GM10266 (cell line): ENCODE measurements at regions not wholly inside any gene's neighbourhood (a gene's known extent, or its start where the extent isn't known, plus 50 kb on each side); places are given as distances from the start of the nearest gene placed in this dataset.

Source experiments
- DNase-seq: peaks from one replicate; pipeline ENCODE4 v3.0.0; 2012; ENCODE audit errors: extremely low spot score
- TF ChIP-seq, protein P1 (sequence below): IDR thresholded peaks from 2 replicates; pipeline ENCODE4 v1.5.1; 2012; ENCODE audit warnings: mild to moderate bottlenecking, low read depth; ENCODE audit not compliant: control insufficient read depth, insufficient read depth; ENCODE audit errors: missing control alignments

- no peak for DNase-seq
- TF ChIP-seq, protein P1, sequence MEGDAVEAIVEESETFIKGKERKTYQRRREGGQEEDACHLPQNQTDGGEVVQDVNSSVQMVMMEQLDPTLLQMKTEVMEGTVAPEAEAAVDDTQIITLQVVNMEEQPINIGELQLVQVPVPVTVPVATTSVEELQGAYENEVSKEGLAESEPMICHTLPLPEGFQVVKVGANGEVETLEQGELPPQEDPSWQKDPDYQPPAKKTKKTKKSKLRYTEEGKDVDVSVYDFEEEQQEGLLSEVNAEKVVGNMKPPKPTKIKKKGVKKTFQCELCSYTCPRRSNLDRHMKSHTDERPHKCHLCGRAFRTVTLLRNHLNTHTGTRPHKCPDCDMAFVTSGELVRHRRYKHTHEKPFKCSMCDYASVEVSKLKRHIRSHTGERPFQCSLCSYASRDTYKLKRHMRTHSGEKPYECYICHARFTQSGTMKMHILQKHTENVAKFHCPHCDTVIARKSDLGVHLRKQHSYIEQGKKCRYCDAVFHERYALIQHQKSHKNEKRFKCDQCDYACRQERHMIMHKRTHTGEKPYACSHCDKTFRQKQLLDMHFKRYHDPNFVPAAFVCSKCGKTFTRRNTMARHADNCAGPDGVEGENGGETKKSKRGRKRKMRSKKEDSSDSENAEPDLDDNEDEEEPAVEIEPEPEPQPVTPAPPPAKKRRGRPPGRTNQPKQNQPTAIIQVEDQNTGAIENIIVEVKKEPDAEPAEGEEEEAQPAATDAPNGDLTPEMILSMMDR: no peak
Measured at GRCh38 chr3:41118461-41119390, 80.6 kb upstream of the CTNNB1 start.

GRCh38 chr3:41120460-41120859 lies 78.8 kb upstream of the CTNNB1 start:
- no peak for DNase-seq
- TF ChIP-seq, protein P1: no peak

DNA sequence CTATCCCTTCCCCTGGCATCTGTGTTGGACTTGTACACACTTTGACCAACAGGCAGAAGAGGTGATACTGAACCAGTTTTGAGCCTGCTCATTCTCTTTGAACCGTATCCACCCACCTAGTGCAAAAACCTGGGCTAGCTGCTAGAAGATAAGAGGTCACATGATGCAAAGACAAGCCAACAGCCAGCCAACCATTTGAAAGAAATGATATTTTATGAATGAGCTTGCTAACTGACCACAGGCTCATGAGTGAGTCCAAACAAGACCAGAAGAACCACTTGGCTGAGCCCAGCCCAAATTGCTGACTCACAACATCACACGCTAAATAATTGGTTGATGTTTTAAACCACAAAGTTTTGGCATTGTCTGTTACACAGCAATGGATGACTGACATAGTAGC lies 74.0 kb upstream of the CTNNB1 start:
- no peak for DNase-seq

GRCh38 chr3:41126472-41126871 lies 72.8 kb upstream of the CTNNB1 start:
- TF ChIP-seq, protein P1: no peak
- no peak for DNase-seq

More for the DNA sequence above, 74.0 kb upstream of the CTNNB1 start:
- TF ChIP-seq, protein P1: no peak

GRCh38 chr3:41126961-41127360 lies 72.3 kb upstream of the CTNNB1 start:
- no peak for DNase-seq
- TF ChIP-seq, protein P1: no peak

DNA sequence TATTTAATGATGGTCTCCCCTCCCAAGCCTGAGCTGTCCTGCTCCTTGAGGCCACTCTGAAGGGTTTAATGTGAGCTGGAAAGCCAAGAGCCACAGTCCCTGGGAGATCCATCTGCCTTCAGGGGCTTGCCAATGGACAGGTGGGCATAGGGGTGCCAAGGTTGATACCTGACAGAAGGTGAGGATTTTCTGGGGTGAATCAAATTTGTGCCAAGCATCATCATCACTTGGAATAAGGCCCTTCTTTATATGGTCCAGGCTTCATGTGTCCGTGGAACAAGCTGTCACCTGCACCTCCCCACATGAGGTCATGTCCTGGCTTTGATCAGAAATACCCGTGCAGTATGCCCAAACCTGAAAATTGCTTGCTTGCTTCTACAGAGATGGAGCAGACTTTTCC lies 71.9 kb upstream of the CTNNB1 start:
- TF ChIP-seq, protein P1: no peak
- DNase-seq: no peak

DNA sequence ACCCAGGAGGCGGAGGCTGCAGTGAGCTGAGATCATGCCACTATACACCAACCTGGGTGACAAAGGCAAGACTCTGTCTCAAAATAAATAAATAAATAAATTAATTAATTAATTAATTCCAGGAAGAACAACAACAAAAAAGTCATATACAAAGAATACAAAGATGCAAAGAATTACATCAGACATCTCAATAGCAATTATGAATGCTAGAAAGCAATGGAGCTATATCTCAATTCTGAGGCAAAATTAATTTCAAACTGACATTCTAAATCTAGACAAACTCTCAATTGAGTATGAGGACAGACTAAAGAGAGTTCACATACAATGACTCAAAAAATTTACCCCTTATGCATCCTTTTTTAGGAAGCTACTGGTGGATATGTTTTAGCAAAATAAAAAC lies 69.6 kb upstream of the CTNNB1 start:
- TF ChIP-seq, protein P1: no peak
- no peak for DNase-seq
